GM18517 (cell line): ENCODE measurements at regions not wholly inside any gene's neighbourhood (a gene's known extent, or its start where the extent isn't known, plus 50 kb on each side); places are given as distances from the start of the nearest gene placed in this dataset.

ENCODE experiments used
- ATAC-seq: cut with Tn5 transposase; IDR thresholded peaks from one replicate; pipeline ENCODE4 v1.9.1; 2021; ENCODE audit warnings: mild to moderate bottlenecking, moderate library complexity; ENCODE audit not compliant: unreplicated experiment

DNA sequence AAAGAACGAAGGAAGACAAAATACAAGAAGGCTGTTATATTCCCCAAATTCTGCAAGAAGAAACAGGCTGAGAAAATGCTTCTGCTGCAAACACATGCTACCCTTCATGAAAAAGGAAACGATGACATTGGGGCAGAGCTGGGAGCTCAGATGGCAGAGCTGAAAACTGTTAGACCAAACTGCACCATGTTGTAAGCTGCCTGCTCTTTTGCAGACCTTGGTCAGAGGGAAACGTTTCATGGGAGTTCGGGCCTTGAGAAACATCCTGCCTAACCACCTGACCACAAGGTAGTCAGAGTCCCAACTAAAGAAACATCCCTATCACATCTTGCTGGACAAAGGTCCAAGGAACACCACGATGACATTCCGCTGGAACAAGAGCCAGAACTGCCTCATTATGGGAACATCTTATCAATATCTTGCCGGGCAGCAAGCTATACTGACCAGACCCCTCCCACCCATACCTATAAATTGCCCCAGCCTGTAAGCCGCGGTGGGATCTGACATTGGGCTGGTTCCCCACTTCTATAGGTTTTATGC lies 110.7 kb upstream of the CTSC start:
- no peak for ATAC-seq

DNA sequence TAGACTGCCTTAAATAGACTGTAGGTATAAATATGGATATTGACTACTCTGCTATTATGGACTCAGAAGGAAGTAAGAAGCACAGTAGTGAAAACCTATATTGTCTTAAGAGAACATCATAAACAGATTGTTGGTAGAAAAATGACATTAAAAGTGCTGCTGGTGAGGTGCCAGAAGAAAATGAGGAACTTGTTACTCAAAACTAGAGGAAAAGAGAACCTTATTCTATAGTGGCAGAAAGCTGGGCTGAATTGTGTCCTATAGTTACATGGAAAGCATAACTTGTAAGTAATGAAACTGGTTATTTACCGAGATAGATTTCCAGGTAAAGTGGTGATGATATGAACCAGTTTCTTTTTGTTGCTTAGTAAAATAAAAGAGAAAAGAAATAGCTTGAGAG lies 109.7 kb upstream of the CTSC start:
- ATAC-seq = no peak

DNA sequence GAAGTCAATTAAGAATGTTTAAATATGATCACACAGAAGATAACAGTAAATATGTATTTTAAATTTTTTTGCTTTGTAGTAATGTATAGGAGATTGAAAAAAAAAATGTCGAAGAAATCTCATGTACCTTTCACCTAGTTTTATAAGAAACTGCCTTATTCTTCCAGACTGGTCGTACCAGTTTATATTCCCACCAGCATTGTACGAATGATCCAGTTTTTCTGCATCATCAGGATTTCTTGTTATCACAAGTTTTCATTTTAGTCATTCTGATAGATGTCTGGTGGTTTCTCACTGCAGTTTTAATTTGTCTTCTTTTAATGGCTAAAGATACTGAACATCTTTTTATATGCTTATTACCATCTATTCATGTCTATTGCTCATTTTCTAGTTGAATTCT lies 101.8 kb upstream of the CTSC start:
- ATAC-seq = no peak

DNA sequence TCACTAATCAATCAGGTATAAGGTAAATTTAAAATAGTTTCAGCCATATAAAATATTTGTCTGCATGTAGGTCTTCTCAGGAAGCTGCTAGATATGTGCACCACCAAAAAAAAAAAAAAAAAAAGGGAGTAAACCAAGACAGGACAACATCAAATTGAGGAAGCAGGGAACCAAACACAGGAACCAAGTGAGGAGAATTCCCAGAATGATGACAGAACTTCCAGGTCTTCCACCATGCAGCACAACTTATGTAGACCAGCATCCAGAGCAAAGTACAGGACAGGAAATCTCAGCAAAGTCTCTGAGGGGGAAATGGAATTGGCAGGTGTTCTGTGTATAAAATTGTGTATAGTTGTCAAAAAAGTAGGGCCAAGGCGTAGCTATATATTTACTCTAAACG lies 101.2 kb upstream of the CTSC start:
- no peak for ATAC-seq

DNA sequence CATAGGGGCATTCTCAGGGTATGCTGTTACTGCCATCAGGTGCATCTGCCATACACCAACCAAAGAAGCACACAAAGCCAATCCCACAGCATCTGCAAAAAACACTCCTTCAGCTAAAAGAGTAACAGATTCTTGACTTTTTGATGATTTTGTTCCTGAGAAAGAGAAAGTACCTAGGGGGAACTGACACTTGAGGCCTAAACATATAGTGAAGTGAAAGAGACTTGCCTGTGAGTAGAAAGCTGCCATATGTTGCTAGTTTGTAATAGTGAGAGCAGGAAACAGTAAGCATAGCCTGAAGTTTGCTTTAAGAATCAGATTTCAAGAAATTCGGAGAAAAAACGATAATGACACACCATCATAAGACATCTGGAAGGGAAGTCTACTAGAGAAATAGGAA lies 97.9 kb upstream of the CTSC start:
- ATAC-seq = peak; percentile 99

DNA sequence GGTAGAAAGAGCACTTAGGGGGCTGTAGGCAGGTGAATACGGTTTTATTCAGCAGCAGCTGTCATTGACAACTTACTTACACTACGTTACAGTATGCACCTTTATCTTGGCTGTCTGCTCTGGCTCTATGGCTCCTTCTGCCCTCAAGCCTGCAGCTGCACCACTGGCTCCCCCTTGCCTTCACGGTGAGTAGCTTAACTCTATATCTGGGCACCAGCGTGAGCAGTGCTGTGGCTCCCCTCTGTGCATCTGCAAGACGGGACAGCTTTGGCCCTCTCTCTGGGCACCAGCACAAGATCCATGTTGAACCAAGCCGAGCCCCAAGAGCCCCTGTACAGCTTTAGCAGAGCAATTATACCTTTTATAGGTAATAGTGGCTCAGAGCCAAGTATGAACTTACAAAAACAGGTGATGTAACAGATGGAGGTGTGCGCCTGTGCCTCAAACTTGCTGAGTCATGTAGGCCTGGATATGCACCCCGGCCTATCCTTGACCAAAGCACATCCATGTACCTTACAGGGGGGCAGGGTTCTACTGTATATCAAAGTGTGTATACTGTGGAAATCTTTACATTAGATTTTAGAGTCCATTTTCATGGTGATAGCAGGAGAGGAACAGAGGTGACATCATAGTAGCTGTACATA lies 96.9 kb upstream of the CTSC start:
- ATAC-seq = no peak

DNA sequence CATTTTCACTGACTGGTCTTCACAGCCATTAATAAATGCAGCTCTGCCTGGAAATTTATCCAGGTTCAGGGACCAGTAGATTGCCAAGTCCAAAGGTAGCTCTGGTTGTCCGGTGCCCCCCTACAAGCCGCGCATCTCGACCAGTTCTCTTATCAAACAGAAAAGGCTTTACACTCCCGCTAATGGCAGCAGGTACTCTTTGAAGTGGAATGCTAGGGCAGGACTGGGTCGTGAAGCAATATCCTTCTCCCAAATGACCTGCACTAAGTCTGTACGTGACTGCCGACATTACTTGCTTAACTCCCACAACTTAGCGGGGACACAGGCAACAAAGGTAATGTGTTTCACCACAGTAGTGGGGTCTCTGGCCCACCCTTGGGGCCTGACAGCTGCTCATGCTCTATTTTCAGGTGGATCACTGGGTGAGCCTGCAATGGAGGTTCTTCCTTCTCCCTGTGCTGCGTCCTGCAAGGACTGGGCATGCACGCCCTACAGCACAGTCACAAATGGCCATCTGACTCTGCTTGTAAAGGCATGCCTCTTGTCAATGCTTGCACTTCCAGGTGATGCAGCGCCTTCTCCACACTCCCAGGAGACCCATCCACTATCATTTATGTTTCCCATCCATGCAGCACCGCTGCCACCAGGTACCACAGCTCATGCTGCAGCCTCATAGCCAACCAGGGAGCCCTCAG lies 96.1 kb upstream of the CTSC start:
- no peak for ATAC-seq

DNA sequence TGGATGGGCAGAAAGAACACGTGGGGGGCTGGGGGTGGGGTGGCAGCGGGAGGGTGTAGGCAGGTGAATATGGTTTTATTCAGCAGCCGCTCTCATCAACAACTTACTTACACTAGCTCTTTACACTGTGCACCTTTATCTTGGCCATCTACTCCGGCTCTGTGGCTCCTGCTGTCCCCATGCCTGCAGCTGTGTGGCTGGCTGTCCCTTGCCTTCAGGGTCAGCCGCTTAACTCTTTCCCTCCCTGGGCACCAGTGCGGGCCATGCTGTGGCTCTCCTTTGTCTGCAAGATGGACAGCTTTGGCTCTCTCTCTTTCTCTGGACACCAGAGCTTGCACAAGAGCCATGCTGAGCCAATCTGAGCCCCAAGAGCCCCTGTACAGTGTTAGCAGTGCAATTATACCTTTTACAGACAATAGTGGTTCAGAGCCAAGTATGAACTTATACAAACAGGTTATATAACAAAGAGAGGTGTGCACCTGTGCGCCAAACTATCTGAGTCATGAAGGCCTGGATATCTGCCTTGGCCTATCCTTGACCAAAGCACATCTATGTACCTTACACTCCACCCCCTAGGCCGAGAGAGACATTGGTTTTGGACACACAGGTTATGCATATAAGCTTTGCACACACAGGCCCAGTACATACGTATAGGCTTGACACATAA lies 94.3 kb upstream of the CTSC start:
- no peak for ATAC-seq

DNA sequence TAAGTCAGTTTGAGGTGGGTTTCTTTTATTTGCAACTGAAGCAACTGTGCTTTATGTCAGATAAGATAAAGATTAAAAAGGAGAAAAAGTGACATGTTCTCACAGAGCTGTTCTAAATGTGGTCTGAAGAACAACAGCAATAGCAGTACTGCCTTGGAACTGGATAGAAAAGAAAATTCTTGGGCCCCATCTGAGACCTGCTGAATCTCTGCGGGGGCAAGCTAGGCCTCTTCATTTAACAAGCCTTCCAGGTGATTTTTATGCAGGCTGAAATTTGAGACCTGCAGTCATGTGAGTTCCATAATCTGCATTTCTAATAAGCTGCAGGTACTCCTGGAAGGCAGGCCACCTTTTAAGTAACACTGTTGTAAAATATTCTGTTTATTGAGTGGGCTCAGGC lies 91.4 kb upstream of the CTSC start:
- ATAC-seq = no peak

DNA sequence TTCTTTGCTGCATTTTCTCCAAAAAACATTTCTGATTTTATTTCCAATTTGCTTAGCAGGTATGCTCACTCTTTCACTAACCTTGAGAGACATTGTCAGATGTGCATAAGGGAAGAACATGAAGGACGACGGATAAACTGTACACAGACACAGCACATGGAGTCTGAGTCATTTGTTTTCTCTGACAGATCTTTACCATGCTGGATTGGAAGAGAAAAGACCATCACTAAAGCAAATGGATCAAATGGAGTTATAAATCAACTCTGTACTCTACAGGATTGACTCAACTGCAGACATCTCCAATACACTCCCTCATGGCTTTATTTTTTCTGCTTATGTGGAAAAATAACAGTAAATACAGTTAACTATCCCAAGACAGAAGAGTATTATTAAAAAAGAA lies 90.2 kb upstream of the CTSC start:
- ATAC-seq = no peak

DNA sequence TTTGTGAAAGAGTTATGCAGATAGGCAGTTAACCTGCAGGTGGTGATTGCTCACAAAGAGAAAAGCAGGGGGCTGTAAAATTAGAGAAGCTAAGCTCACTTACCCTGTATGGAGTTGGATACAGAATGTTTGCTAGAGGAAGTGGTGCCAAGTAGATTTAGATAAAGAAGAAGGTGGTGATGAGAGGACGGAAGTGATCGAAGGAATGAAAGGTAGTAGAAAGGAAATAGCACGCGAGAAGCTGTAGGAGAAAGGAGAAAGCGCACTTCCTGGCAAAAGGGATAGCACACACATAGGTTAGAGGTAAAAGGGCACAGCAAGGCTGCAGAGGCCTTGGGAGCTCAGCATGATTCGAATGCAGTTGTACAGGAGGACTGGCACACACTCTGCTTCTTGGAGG lies 87.3 kb upstream of the CTSC start:
- ATAC-seq = no peak

DNA sequence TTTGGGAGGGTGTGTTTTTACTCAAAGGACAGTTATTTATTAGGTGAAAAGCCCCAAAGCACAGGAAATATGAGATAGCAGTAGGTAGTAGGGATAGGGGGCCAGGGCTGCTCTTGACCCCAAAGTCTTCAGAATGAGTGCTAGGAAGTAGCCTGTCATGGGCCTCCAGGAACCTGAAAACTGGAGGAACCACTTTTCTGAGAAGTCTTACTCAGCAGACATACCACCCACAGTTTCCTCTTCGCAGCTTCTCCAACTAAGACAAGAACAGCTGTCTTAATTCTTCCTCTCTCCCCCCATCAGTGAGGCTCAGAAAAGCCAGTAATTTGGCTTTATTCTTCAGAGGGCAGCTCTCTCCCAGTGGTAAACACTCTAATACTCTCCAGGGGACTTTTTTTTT lies 84.0 kb upstream of the CTSC start:
- ATAC-seq = peak; percentile 86

DNA sequence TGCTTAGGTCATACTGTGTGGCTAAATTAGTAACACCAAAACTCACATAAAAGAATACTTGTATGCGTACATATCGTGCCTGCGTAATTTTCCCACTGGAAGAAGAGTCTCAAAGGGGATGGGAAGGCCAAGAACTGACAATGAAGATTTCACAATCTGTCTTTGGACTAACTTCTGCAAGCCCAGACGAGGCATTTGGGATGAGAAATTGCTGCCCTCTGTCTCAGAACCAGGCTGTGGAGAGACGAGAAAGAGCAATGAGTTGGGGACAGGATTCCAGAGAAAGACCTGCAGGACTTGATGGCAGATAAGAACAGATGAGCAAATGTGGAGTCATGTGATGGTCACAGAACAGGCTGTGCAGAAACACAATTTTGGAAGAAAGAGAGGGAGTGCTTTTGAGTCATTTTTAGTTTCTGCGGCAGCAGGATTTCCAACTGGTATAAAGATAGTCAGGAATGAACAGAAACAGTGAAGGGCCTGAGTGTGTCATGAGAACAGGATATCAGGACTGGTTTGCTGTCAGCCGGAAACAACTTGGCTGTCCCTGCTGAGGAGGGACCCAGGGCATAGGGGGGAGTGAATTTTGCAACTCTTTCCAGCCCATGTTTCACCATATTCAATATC lies 82.7 kb upstream of the CTSC start:
- no peak for ATAC-seq

DNA sequence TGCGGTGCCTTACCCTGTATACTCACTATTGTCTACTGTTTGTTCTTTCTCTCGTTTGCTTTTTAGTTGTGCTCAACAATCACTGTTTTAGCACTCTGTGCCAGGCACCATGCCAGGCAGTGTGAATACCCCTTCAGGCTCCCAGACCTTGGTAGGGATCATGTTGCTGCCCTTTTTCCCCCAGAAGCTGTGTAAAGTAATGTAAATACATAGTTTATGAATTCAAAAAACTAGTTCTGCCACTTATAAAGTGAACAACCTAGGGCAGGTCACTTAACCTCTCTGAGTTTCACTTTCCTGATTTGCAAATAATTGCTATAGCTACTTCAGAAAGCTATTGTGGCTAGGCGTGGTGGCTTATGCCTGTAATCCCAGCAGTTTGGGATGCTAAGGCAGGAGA lies 81.0 kb upstream of the CTSC start:
- no peak for ATAC-seq

DNA sequence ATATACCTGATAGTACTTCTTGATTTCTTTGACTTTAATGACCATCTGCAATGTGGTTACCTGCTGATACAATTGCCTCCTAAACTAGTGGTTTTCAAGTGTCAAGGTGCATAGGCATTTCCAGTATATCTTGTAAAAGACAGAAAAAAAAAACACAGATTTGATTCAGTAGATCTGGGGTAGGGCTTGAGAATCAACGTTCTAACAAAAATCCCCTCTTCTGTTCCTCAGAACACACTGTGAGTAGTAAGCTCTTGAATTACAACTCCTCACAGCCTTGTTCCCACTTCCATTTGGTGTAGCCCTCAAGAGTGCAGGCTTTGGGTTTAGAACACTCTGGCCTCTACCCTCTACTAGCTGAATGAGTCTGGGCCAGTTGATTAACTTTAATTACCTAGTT lies 78.0 kb upstream of the CTSC start:
- no peak for ATAC-seq

DNA sequence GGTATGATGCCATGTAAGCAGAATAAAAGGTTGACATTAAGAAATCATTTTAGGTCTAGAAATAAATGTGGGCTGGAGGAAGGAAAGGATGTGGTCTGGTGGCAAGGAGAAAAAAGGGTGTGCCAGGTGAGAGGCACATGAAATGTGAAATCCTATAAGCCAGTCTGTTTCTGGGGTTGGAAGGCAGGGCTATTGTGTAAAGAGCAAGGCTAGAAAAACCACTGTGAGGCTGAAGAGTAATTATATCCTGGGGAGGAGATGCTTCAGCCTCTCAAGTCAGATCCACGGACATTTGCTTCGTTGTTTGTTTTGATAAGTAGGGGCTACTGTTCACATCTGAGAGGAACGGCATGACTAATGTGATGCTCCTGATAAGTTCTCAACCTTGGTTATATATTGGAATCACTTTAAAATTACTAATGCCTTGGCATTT lies 77.5 kb upstream of the CTSC start:
- ATAC-seq = no peak

DNA sequence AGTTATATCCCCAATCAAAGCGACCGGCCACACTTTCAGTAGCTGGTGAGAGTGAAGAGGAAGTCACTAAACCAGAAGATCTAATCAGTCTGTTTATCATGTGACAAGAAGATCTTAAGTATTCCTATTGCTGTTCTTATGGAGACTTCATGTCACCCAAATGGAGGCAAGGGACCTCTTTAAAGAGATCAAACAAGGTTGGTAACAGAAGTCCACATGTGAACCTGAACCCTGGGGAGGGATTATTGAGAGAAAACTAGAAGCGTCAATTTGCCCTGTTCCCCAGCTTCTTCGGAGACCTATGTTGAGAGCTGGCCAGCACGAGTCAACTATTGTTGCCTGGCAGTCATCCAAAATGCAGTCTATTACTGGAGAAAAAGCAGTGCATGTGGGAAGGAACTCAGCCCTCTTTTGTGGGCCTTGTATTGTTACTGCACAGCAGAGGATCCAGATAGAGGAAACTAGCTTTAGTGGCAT lies 76.9 kb upstream of the CTSC start:
- no peak for ATAC-seq

DNA sequence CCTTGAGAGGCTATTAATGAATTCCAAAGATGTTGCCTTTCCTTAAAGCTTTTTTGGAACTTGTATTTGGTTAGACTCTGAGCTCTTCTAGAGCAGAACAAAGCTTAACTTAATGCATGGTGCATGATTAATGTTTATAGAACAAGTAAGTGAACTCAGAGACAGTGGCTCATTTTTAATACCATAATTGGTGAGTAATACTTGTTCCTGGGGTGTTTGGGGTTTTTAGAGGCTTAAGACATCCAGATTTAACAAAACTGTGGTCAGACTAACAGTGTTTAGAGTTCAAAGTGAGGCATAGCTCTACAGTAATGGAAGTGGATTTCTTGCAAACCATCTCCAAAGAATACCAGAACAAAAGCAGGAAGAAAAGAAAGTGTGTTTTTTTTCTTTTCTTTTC lies 73.7 kb upstream of the CTSC start:
- no peak for ATAC-seq

DNA sequence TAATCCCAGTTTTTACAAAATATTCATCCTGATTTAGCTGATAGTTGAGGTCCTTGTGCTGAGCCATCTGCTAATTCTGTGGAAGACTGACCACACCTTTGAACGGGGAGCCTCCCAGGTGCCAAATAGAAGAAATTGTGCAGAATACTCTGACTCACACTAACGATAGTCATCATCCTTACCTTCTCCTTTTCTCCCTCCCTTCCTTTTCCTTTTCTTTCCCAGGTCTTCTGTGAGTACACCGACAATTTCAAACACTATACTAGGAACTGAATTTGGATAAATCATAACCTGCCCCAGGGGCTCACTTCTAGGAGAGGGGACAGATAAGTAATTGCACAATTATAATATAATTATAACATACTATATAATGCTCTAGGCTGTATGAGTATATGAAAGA lies 73.1 kb upstream of the CTSC start:
- no peak for ATAC-seq

DNA sequence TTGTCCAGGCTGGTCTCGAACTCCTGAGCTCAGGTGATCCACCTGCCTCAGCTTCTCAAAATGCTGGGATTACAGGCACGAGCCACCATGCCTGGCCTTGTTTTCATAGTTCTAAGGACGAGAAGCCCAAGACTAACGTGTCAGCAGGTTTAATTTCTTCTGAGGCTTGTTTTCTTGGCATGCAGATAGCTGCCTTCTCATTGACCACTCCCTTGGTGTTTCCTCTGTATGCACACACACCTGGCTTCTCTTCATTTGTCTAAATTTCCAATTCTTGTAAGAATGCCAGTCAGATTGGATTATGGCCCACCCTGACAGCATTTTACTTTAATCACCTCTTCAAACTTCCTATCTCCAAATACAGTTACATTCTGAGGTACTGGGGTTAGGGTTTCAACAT lies 72.5 kb upstream of the CTSC start:
- ATAC-seq = no peak

DNA sequence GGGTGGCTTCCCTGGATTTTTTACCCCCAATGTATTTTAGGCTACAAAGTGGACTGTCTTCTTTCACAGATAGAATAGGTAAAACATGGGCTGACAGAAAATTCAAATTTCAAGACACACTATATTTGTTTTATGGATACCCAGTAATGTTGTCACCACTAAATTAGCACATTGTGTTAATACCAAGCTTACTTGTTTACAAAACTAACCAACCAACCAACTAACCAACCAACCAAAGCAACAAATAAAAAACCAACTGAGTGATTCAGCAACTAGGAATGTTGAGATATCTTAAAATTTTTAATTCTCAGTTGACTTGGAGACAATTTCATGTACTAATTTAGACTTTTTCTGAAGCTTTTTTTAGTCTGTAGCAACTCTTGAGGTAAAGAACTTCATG lies 69.3 kb upstream of the CTSC start:
- ATAC-seq = no peak

DNA sequence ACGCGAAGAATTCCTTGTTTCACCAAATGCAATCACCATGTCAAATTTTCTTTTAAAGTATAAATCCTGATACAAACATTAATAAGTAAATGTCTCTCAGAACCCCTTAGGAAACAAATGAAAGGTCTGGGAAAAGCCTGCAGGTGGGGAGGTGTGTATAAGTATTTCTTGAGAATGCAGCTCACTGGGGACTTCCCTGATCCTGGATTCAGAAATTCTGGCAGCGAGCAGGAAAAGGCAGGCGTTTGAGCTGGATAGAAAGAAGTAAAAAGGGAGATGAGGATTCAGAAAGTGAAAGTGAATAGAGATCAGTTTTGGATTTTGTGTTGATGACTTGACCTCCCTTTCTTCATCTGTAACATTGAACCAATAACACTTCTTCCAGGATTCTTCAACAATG lies 68.3 kb upstream of the CTSC start:
- no peak for ATAC-seq
